K562 (cell line): ENCODE measurements at regions not wholly inside any gene's neighbourhood (a gene's known extent, or its start where the extent isn't known, plus 50 kb on each side); places are given as distances from the start of the nearest gene placed in this dataset.

ENCODE experiments used
- ATAC-seq: fragments of 200-7000 bp; cut with Tn5 transposase; 3 replicates; pipeline ENCODE4 v1.9.1; 2020; ENCODE audit warnings: moderate library complexity
- BruUV-seq: library from RNA; stranded (reverse); fragments of 400-500 nt; replicated peaks from 2 replicates; lab custom pipeline; 2021; lab: Mats Ljungman, UMichigan
- CTCF ChIA-PET: fragments of 300-600 bp; formaldehyde crosslinking; extraction: SDS; loops from one replicate; lab custom pipeline; 2021; ENCODE audit warnings: low intra/inter-chr PET ratio; lab: Yijun Ruan, JAX
- POLR2A ChIA-PET: fragments of 300-600, 350-650 bp; sonication (Branson Sonifier 250); formaldehyde crosslinking; extraction: SDS; loops from one replicate; lab custom pipeline; 2021; ENCODE audit warnings: antibody characterized with exemption, inconsistent platforms; lab: Yijun Ruan, JAX
- DNase-seq, 4 experiments: peaks; one replicate each; pipeline versions ENCODE4 v3.0.0 to v3.0.0-alpha.2; 2011 to 2018; ENCODE audit warnings: low spot score in 3 of 4, mixed read lengths in 3 of 4; ENCODE audit errors: extremely low read depth in 1 of 4
- FAIRE-seq: peaks from 2 replicates; lab custom pipeline; 2011; peaks lifted over from hg19 to GRCh38; lab: Jason Lieb, UNC
- H2AFZ ChIP-seq: 2 replicates; pipeline ENCODE4 v1.6.0; 2011; ENCODE audit warnings: low read depth, low read length, control low read depth, inconsistent platforms
- H3K27ac ChIP-seq: fragments of 200-600 bp; 3 replicates; pipeline ENCODE4 v1.8.0; 2011; ENCODE audit warnings: low read depth, mild to moderate bottlenecking, control low read depth, inconsistent platforms, low read length, moderate library complexity, mixed read lengths; ENCODE audit errors: extremely low read depth
- H3K27me3 ChIP-seq, 2 experiments: fragments of 300-600 bp in 1 of 2; 2 replicates in 1 of 2; 3 replicates in 1 of 2; pipeline versions ENCODE4 v1.6.0 to v1.8.0; 2011; ENCODE audit warnings: inconsistent platforms in 2 of 2, low read length in 2 of 2, mild to moderate bottlenecking in 1 of 2, mixed read lengths in 1 of 2, moderate library complexity in 1 of 2; ENCODE audit not compliant: control insufficient read depth in 2 of 2, insufficient read depth in 2 of 2
- H3K36me3 ChIP-seq: fragments of 300-600 bp; 3 replicates; pipeline ENCODE4 v1.8.0; 2011; ENCODE audit warnings: mild to moderate bottlenecking, low read length, inconsistent platforms; ENCODE audit not compliant: control insufficient read depth, insufficient read depth
- H3K4me1 ChIP-seq, 2 experiments: fragments of 200-600 bp in 1 of 2; replicated peaks in 1 of 2; 2 replicates in 1 of 2; 3 replicates in 1 of 2; pipeline versions ENCODE4 v1.5.1 to v1.8.0; 2011; ENCODE audit warnings: inconsistent platforms in 2 of 2, low read length in 2 of 2, mild to moderate bottlenecking in 1 of 2, mixed read lengths in 1 of 2, moderate library complexity in 1 of 2; ENCODE audit not compliant: control insufficient read depth in 2 of 2, insufficient read depth in 2 of 2
- H3K4me2 ChIP-seq: 2 replicates; pipeline ENCODE4 v1.6.1; 2011; ENCODE audit warnings: low read length, control low read depth, inconsistent platforms, mixed read lengths; ENCODE audit not compliant: insufficient read depth
- H3K4me3 ChIP-seq: fragments of 200-600 bp; sonication (generic), shearing (Covaris generic); 2 replicates; pipeline ENCODE4 v1.5.1; 2016; ENCODE audit warnings: control low read depth, inconsistent platforms
- H3K79me2 ChIP-seq: fragments of 200-600 bp; 3 replicates; pipeline ENCODE4 v1.8.0; 2011; ENCODE audit warnings: low read length, inconsistent platforms; ENCODE audit not compliant: control insufficient read depth, insufficient read depth
- H3K9ac ChIP-seq, 2 experiments: 2 replicates each; pipeline versions ENCODE4 v1.6.0 to v1.6.1; 2011; ENCODE audit warnings: low read depth in 2 of 2, low read length in 2 of 2, control low read depth in 1 of 2, inconsistent platforms in 1 of 2, mild to moderate bottlenecking in 1 of 2, mixed read lengths in 1 of 2; ENCODE audit not compliant: insufficient read depth in 1 of 2
- H3K9me1 ChIP-seq: one replicate; pipeline ENCODE4 v1.6.0; 2011; ENCODE audit warnings: inconsistent platforms, mild to moderate bottlenecking, low read length, moderate library complexity; ENCODE audit not compliant: control insufficient read depth, insufficient read depth
- H3K9me3 ChIP-seq: replicated peaks from 2 replicates; pipeline ENCODE4 v1.5.1; 2011; ENCODE audit warnings: low read depth, low read length, inconsistent platforms; ENCODE audit not compliant: control insufficient read depth, insufficient read depth
- H4K20me1 ChIP-seq: replicated peaks from 2 replicates; pipeline ENCODE4 v1.6.1; 2011; ENCODE audit warnings: low read length, inconsistent platforms, mixed read lengths; ENCODE audit not compliant: control insufficient read depth, insufficient read depth
- BDP1 ChIP-seq: IDR thresholded peaks from 3 replicates; pipeline ENCODE4 v1.6.1; 2011; ENCODE audit not compliant: insufficient read length, insufficient read depth
- BMI1 ChIP-seq: fragments of 150-350 bp; IDR thresholded peaks from 2 replicates; pipeline ENCODE4 v1.6.1; 2014; ENCODE audit warnings: low read length
- EWSR1 ChIP-seq: fragments of 450-650 bp; IDR thresholded peaks from 2 replicates; pipeline ENCODE4 v1.6.1; 2018; ENCODE audit warnings: borderline replicate concordance, mild to moderate bottlenecking, low read depth, moderate library complexity; ENCODE audit not compliant: partially characterized antibody
- HNRNPH1 ChIP-seq: fragments of 200-400 bp; formaldehyde crosslinking; optimal IDR thresholded peaks from 2 replicates; pipeline ENCODE3; 2017; ENCODE audit warnings: low read depth, mild to moderate bottlenecking, low read length, moderate library complexity
- MTF1 ChIP-seq: fragments of 250-450 bp; sonication (Bioruptor Pico); IDR thresholded peaks from 2 replicates; pipeline ENCODE4 v1.9.0; 2021; ENCODE audit warnings: moderate library complexity, mild to moderate bottlenecking, inconsistent platforms, borderline replicate concordance
- SRSF7 ChIP-seq: fragments of 200-400 bp; formaldehyde crosslinking; optimal IDR thresholded peaks from 2 replicates; pipeline ENCODE3; 2017; ENCODE audit warnings: mild to moderate bottlenecking, low read depth, low read length
- ZNF12 ChIP-seq: sonication (generic); formaldehyde crosslinking; IDR thresholded peaks from 2 replicates; pipeline ENCODE4 v1.4.0; 2020; ENCODE audit warnings: mild to moderate bottlenecking, missing genetic modification reagents
- ZNF57 ChIP-seq: fragments of 450-650 bp; formaldehyde crosslinking; IDR thresholded peaks from 2 replicates; pipeline ENCODE4 v1.4.0; 2020; ENCODE audit warnings: mild to moderate bottlenecking, moderate library complexity
- ZNF778 ChIP-seq: fragments of 450-650 bp; formaldehyde crosslinking; IDR thresholded peaks from 2 replicates; pipeline ENCODE4 v1.4.0; 2020; ENCODE audit warnings: mild to moderate bottlenecking, moderate library complexity
- WGBS: fragments of 100-300 bp; shearing (Covaris generic); methylation state at CpG from one replicate; pipeline ENCODE4 v1.1.6; 2016; ENCODE audit warnings: low coverage, mixed read lengths; ENCODE audit not compliant: insufficient coverage; ENCODE audit errors: missing lambda C conversion rate; 5-methylcytosine and 5-hydroxymethylcytosine counted together
- in situ Hi-C: fragments of 300-500 bp; cut with MboI; formaldehyde crosslinking; loops from 4 replicates; pipeline ENCODE4 v1.15.0; 2018; ENCODE audit warnings: inconsistent platforms, mixed read lengths
- intact Hi-C: fragments of 100-400 bp; cut with micrococcal nuclease; formaldehyde crosslinking; loops from 2 replicates; pipeline ENCODE4 v1.14.2; 2022
- TF ChIP-seq, protein P1 (sequence below): sonication (generic); formaldehyde crosslinking; IDR thresholded peaks from 2 replicates; pipeline ENCODE4 v1.8.0; 2022; ENCODE audit warnings: mild to moderate bottlenecking, low read depth, missing genetic modification reagents

DNA sequence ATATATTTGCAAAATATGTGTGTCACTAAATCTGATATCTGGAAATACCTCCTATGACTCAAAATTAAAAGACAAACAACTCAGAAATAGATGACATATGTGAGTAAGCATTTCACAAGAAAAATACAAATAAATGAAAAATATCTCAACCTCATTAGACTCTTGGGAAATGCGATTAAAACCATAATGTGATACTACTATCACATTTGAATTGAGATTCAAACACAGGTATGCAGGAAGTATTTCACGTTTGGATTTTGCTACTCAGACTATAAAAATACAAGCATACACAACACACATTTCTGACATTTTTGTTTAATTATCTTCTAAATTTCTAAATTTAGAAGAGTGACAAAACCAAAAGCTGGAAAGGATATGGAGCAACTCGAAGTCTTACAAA lies 811.9 kb upstream of the LRRC4C start (continued):
- TF ChIP-seq, protein P1, sequence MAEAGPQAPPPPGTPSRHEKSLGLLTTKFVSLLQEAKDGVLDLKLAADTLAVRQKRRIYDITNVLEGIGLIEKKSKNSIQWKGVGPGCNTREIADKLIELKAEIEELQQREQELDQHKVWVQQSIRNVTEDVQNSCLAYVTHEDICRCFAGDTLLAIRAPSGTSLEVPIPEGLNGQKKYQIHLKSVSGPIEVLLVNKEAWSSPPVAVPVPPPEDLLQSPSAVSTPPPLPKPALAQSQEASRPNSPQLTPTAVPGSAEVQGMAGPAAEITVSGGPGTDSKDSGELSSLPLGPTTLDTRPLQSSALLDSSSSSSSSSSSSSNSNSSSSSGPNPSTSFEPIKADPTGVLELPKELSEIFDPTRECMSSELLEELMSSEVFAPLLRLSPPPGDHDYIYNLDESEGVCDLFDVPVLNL (CRISPR knock-in tag), result no peak
- TF ChIP-seq SRSF7 (no peak), ZNF778 (CRISPR knock-in tag) (no peak), EWSR1 (no peak), ZNF57 (CRISPR knock-in tag) (no peak)

DNA sequence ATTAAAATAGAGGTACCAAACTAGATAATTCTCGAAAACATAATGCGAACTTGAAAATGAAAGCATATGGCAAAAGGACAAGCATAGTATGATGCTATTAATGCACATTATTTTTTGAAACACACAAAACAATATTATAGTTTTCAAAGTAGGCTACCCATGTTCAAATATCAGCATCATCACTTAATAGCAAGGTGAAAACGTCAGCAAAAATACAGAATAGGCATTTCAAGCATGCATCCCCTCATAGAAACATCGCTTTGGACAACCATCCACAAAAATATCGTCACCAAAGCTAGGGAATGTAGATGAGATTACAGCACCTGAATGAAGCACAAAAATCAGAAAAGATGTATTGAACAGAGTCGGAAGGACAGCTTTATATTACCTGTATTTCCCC lies 814.5 kb upstream of the LRRC4C start:
- Histone ChIP-seq H3K9ac (no peak overlapping the region), H3K4me3 (no peak overlapping the region), H3K9me1 (no peaks in the 10 kb centered on the region), H3K4me2 (no peak overlapping the region), H3K4me1 (no peaks in the 10 kb centered on the region), H3K36me3 (no peaks in the 10 kb centered on the region), H3K79me2 (no peaks in the 10 kb centered on the region), H3K9me3 (no peaks in the 10 kb centered on the region), H3K27ac (no peak overlapping the region), H2AFZ (no peak overlapping the region), H4K20me1 (no peaks in the 10 kb centered on the region), H3K27me3 (no peaks in the 10 kb centered on the region)
- TF ChIP-seq BDP1, result no peak
- TF ChIP-seq HNRNPH1, result no peak
- TF ChIP-seq MTF1, result no peak
- no peak for TF ChIP-seq BMI1
- no peak for TF ChIP-seq ZNF12 (CRISPR knock-in tag)
- WGBS, result 0% methylated on average over 6 of the region's 6 CpGs
- ATAC-seq (no peak), FAIRE-seq (no peak), DNase-seq (no peak)
- ChIA-PET POLR2A (no interaction called here), CTCF (no interaction called here)
- in situ Hi-C loops, result no loop called here
- intact Hi-C loops, result no loop called here
- no TSS peak for BruUV-seq
